ENCODE measurements at regions not wholly inside any gene's neighbourhood (a gene's known extent, or its start where the extent isn't known, plus 50 kb on each side); places are given as distances from the start of the nearest gene placed in this dataset.

DNA sequence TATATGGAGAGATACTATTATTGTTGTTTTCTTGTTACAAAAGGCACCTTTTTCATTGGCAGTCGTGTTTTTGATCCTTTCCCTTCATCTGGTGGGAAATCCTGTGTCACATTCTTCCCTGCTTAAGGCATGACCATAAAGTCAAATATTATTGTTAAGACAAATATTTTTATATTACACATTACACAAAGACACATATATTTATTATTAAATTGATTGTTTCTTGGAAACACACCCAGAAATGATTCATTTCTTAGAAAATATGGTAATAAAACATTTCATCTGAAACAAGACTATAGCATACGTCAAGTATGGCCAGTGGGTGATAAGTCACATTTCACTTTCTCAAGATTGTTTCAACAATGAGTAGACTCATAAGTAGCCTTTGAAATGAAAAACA is 77.3 kb downstream of the KCTD12 start:
- no peaks in the 10 kb centered on the region for H3K4me1 ChIP-seq (replicated peaks in 1 of 4; ENCODE audit: control insufficient read depth in 3 of 4, insufficient read depth in 4 of 4, low read length in 3 of 4)
- 93% methylated on average over 2 of the region's 2 CpGs; no CpG with 5 or more reads in 1 of the 2 experiments for WGBS, 2 experiments (ENCODE audit: extremely low coverage in 1 of 2, insufficient coverage in 1 of 2, insufficient read length in 1 of 2, insufficient replicate concordance in 2 of 2, low coverage in 1 of 2, low lambda C conversion rate in 2 of 2, missing lambda C conversion rate in 1 of 2)
- no peak overlapping the region for H3K4me3 ChIP-seq (ENCODE audit: extremely low read depth in 1 of 4, insufficient read depth in 2 of 4, low read depth in 3 of 4, low read length in 4 of 4)
- no peak overlapping the region for H4K5ac ChIP-seq (ENCODE audit: insufficient read length, low read depth, low read length)
- H2AK5ac ChIP-seq (ENCODE audit: low read depth, low read length), result no peak overlapping the region
- H3K23ac ChIP-seq (ENCODE audit: insufficient read length), result no peak overlapping the region
- FAIRE-seq (no peak), DNase-seq (ENCODE audit: low read depth in 1 of 2, low spot score in 2 of 2) (no peak)
- no peak overlapping the region for H2BK20ac ChIP-seq (ENCODE audit: low read length)
- no peak overlapping the region for H2BK120ac ChIP-seq (replicated peaks; ENCODE audit: low read depth, low read length)
- H2AFZ ChIP-seq (ENCODE audit: low read length), result no peak overlapping the region
- H3K23me2 ChIP-seq (ENCODE audit: low read depth, low read length), result no peaks in the 10 kb centered on the region
- H4K91ac ChIP-seq (replicated peaks; ENCODE audit: insufficient read length, low read length), result no peak overlapping the region
- no peak overlapping the region for H4K8ac ChIP-seq (ENCODE audit: extremely low read depth, insufficient read depth, low read length)
- no peaks in the 10 kb centered on the region for H3K79me1 ChIP-seq (ENCODE audit: low read depth, low read length)
- H3K4me2 ChIP-seq (ENCODE audit: insufficient read depth in 1 of 2, low read depth in 2 of 2, low read length in 2 of 2), result no peak overlapping the region
- H4K20me1 ChIP-seq (replicated peaks in 1 of 2; ENCODE audit: control insufficient read depth in 1 of 2, insufficient read depth in 2 of 2, low read length in 2 of 2), result no peaks in the 10 kb centered on the region
- H3K9me3 ChIP-seq (ENCODE audit: insufficient read depth in 2 of 2, low read depth in 1 of 2, low read length in 1 of 2), result peaks cover 4 to 5% of the 10 kb centered on the region in 2 experiments; a peak in 1 of 4 replicates
- no peak overlapping the region for H2BK12ac ChIP-seq (ENCODE audit: low read depth, low read length)
- no peak overlapping the region for H3K18ac ChIP-seq (ENCODE audit: extremely low read depth, low read length)
- H2BK15ac ChIP-seq (ENCODE audit: low read length), result no peak overlapping the region
- no peak overlapping the region for H3K4ac ChIP-seq (replicated peaks; ENCODE audit: insufficient read length, low read depth, low read length)
- peaks cover 0 to 1% (median 0%) of the 10 kb centered on the region in 4 experiments; a peak in 1 of 7 replicates for H3K27me3 ChIP-seq (replicated peaks in 1 of 4; ENCODE audit: control insufficient read depth in 3 of 4, extremely low read depth in 1 of 4, insufficient read depth in 3 of 4, low read length in 3 of 4)
- no peak overlapping the region for H3K9ac ChIP-seq (replicated peaks in 1 of 4; ENCODE audit: extremely low read depth in 1 of 4, low read depth in 3 of 4, low read length in 3 of 4)
- no peak overlapping the region for H3K27ac ChIP-seq (ENCODE audit: low read depth, low read length)
- POLR2A ChIA-PET (ENCODE audit: partially characterized antibody), result no interaction called here
- no peak overlapping the region for H3K14ac ChIP-seq (ENCODE audit: insufficient read length)
- CTCF ChIA-PET (ENCODE audit: partially characterized antibody), result no interaction called here
- no peaks in the 10 kb centered on the region for H3K36me3 ChIP-seq (ENCODE audit: control insufficient read depth in 2 of 4, insufficient read depth in 4 of 4, low read length in 3 of 4)
- H2BK5ac ChIP-seq (ENCODE audit: low read depth, low read length), result no peak overlapping the region
- H3K56ac ChIP-seq (replicated peaks; ENCODE audit: insufficient read length, low read depth, low read length), result no peak overlapping the region
- no peaks in the 10 kb centered on the region for H3K79me2 ChIP-seq (ENCODE audit: control insufficient read depth in 1 of 2, insufficient read depth in 2 of 2, low read length in 2 of 2)
- TF ChIP-seq E2F6 (IDR thresholded peaks at IDR 0.05) (no peak), CHD1 (IDR thresholded peaks at IDR 0.05; ENCODE audit: low read depth, low read length) (no peak), CTBP2 (IDR thresholded peaks at IDR 0.05; ENCODE audit: borderline replicate concordance, insufficient read depth, insufficient read length, low read length) (no peak), RXRA (IDR thresholded peaks at IDR 0.05; ENCODE audit: insufficient read depth, low read depth, low read length) (no peak), CREB1 (IDR thresholded peaks at IDR 0.05) (no peak), RFX5 (IDR thresholded peaks at IDR 0.05; ENCODE audit: borderline replicate concordance, low read depth, low read length) (no peak), POU5F1 (IDR thresholded peaks at IDR 0.05; ENCODE audit: low read depth, low read length) (no peak), JUND (IDR thresholded peaks at IDR 0.05; ENCODE audit: low read length) (no peak), GTF2F1 (IDR thresholded peaks at IDR 0.05; ENCODE audit: borderline replicate concordance, low read depth, low read length) (no peak), RAD21 (IDR thresholded peaks at IDR 0.05 in 1 of 2, conservative IDR thresholded peaks at IDR 0.05 in 1 of 2; ENCODE audit: low read depth in 2 of 2, low read length in 2 of 2) (no peak)
- TF ChIP-seq, protein P1, sequence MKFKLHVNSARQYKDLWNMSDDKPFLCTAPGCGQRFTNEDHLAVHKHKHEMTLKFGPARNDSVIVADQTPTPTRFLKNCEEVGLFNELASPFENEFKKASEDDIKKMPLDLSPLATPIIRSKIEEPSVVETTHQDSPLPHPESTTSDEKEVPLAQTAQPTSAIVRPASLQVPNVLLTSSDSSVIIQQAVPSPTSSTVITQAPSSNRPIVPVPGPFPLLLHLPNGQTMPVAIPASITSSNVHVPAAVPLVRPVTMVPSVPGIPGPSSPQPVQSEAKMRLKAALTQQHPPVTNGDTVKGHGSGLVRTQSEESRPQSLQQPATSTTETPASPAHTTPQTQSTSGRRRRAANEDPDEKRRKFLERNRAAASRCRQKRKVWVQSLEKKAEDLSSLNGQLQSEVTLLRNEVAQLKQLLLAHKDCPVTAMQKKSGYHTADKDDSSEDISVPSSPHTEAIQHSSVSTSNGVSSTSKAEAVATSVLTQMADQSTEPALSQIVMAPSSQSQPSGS (IDR thresholded peaks at IDR 0.05; ENCODE audit: low read length), result no peak
- TF ChIP-seq, protein P2, sequence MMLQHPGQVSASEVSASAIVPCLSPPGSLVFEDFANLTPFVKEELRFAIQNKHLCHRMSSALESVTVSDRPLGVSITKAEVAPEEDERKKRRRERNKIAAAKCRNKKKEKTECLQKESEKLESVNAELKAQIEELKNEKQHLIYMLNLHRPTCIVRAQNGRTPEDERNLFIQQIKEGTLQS (IDR thresholded peaks at IDR 0.05; ENCODE audit: insufficient read depth, low read depth, low read length), result no peak

Data from H1 (cell line).